ENCODE measurements at regions not wholly inside any gene's neighbourhood (a gene's known extent, or its start where the extent isn't known, plus 50 kb on each side); places are given as distances from the start of the nearest gene placed in this dataset.
"Not testable (repeated sequence)": the region's sequence is repeated elsewhere in the genome, so short reads cannot be mapped to it uniquely, and the experiment has no call there.

GRCh38 chr7:149688836-149689235, 84.6 kb downstream of the ZNF467 start:
- no peak for DNase-seq (ENCODE audit: low spot score)
- H3K9ac ChIP-seq (ENCODE audit: low read depth in 1 of 2, low read length in 2 of 2), result no peak overlapping the region
- H3K36me3 ChIP-seq (ENCODE audit: control insufficient read depth in 4 of 4, insufficient read depth in 3 of 4, low read depth in 1 of 4, low read length in 3 of 4), result no peaks in the 10 kb centered on the region
- H3K4me1 ChIP-seq (ENCODE audit: control insufficient read depth in 4 of 4, insufficient read depth in 4 of 4, low read length in 3 of 4), result peaks cover 0 to 3% (median 0%) of the 10 kb centered on the region in 4 donors
- no peak for TF ChIP-seq CTCF (IDR thresholded peaks at IDR 0.05; ENCODE audit: low read depth, low read length, missing input control)
- TF ChIP-seq TAF1 (conservative IDR thresholded peaks at IDR 0.05), result no peak
- TF ChIP-seq SP1 (IDR thresholded peaks at IDR 0.05), result no peak
- no peak for TF ChIP-seq ZBTB33 (IDR thresholded peaks at IDR 0.05)
- TF ChIP-seq REST (IDR thresholded peaks at IDR 0.05), result no peak
- TF ChIP-seq FOXA1 (IDR thresholded peaks at IDR 0.05), result no peak
- no peak for TF ChIP-seq MAX (IDR thresholded peaks at IDR 0.05)
- no peak for TF ChIP-seq RAD21 (IDR thresholded peaks at IDR 0.05)
- no peak for TF ChIP-seq HNF4A (conservative IDR thresholded peaks at IDR 0.05)
- TF ChIP-seq ATF3 (IDR thresholded peaks at IDR 0.05), result no peak
- TF ChIP-seq GABPA (IDR thresholded peaks at IDR 0.05 in 1 of 2, conservative IDR thresholded peaks at IDR 0.05 in 1 of 2), result no peak
- no peak overlapping the region for H3K4me3 ChIP-seq (ENCODE audit: low read depth in 1 of 3, low read length in 3 of 3)
- H3K27me3 ChIP-seq (ENCODE audit: control insufficient read depth in 4 of 4, insufficient read depth in 4 of 4, low read length in 3 of 4), result peaks cover 3 to 6% (median 5%) of the 10 kb centered on the region in 4 donors
- WGBS, result 91% methylated on average over 3 of the region's 3 CpGs
- peaks cover 0 to 3% (median 0%) of the 10 kb centered on the region in 4 donors for H3K9me3 ChIP-seq (ENCODE audit: control insufficient read depth in 4 of 4, low read length in 3 of 4)
- H3K27ac ChIP-seq (ENCODE audit: low read depth in 1 of 2, low read length in 2 of 2), result no peak overlapping the region

GRCh38 chr7:149687820-149688219, 85.6 kb downstream of the ZNF467 start:
- H3K9ac ChIP-seq (ENCODE audit: low read depth in 1 of 2, low read length in 2 of 2), result not testable (repeated sequence)

More at GRCh38 chr7:149687820-149688219, 85.6 kb downstream of the ZNF467 start:
- H3K4me3 ChIP-seq (ENCODE audit: low read depth in 1 of 3, low read length in 3 of 3); H3K9me3 ChIP-seq (ENCODE audit: control insufficient read depth in 4 of 4, low read length in 3 of 4); H3K27me3 ChIP-seq (ENCODE audit: control insufficient read depth in 4 of 4, insufficient read depth in 4 of 4, low read length in 3 of 4); H3K4me1 ChIP-seq (ENCODE audit: control insufficient read depth in 4 of 4, insufficient read depth in 4 of 4, low read length in 3 of 4); H3K36me3 ChIP-seq (ENCODE audit: control insufficient read depth in 4 of 4, insufficient read depth in 3 of 4, low read depth in 1 of 4, low read length in 3 of 4); H3K27ac ChIP-seq (ENCODE audit: low read depth in 1 of 2, low read length in 2 of 2); DNase-seq (ENCODE audit: low spot score): not testable (repeated sequence)
- 94% methylated on average over 7 of the region's 7 CpGs for WGBS
